GM23338 (cell line): ENCODE measurements at regions not wholly inside any gene's neighbourhood (a gene's known extent, or its start where the extent isn't known, plus 50 kb on each side); places are given as distances from the start of the nearest gene placed in this dataset.
"Not testable (repeated sequence)": the region's sequence is repeated elsewhere in the genome, so short reads cannot be mapped to it uniquely, and the experiment has no call there.

ENCODE experiments used
- ATAC-seq: fragments of 200-7000 bp; cut with Tn5 transposase; 3 replicates; pipeline ENCODE4 v1.9.1; 2020
- DNase-seq: peaks from one replicate; pipeline ENCODE4 v3.0.0-alpha.2; 2015; ENCODE audit warnings: low spot score
- H2AFZ ChIP-seq: fragments of 200-600 bp; sonication (generic); 2 replicates; pipeline ENCODE4 v1.8.0; 2016; ENCODE audit warnings: antibody characterized with exemption, mild to moderate bottlenecking, moderate library complexity
- H3F3A ChIP-seq: fragments of 200-600 bp; sonication (generic); replicated peaks from 2 replicates; pipeline ENCODE4 v1.8.0; 2017; ENCODE audit warnings: antibody characterized with exemption, mixed run types, low read depth
- H3K27ac ChIP-seq: fragments of 200-600 bp; sonication (generic); 2 replicates; pipeline ENCODE4 v1.6.1; 2016; ENCODE audit warnings: low read depth
- H3K27me3 ChIP-seq: fragments of 200-600 bp; sonication (generic); 2 replicates; pipeline ENCODE4 v1.8.0; 2016; ENCODE audit warnings: mild to moderate bottlenecking, mixed run types, moderate library complexity; ENCODE audit not compliant: insufficient read depth
- H3K36me3 ChIP-seq: fragments of 200-600 bp; sonication (generic); 2 replicates; pipeline ENCODE4 v1.8.0; 2016; ENCODE audit warnings: mild to moderate bottlenecking; ENCODE audit not compliant: insufficient read depth
- H3K4me1 ChIP-seq: fragments of 200-600 bp; sonication (generic); 2 replicates; pipeline ENCODE4 v1.8.0; 2016; ENCODE audit warnings: mild to moderate bottlenecking, moderate library complexity; ENCODE audit not compliant: insufficient read depth
- H3K4me2 ChIP-seq: fragments of 200-600 bp; sonication (generic); 2 replicates; pipeline ENCODE4 v1.7.1; 2017; ENCODE audit warnings: mixed run types
- H3K4me3 ChIP-seq: fragments of 200-600 bp; sonication (generic); 2 replicates; pipeline ENCODE4 v1.6.1; 2016; ENCODE audit warnings: mixed run types
- H3K79me2 ChIP-seq: fragments of 200-600 bp; sonication (generic); replicated peaks from 2 replicates; pipeline ENCODE4 v1.8.0; 2017; ENCODE audit warnings: mild to moderate bottlenecking; ENCODE audit not compliant: insufficient read depth
- H3K9me2 ChIP-seq: fragments of 200-600 bp; sonication (generic); 2 replicates; pipeline ENCODE4 v1.8.0; 2017; ENCODE audit not compliant: insufficient read depth
- H4K20me1 ChIP-seq: fragments of 200-600 bp; sonication (generic); replicated peaks from 2 replicates; pipeline ENCODE4 v1.8.0; 2017; ENCODE audit warnings: mild to moderate bottlenecking; ENCODE audit not compliant: insufficient read depth
- H3K27ac Mint-ChIP-seq: 2 replicates; pipeline ENCODE4 v1.8.0; 2020; ENCODE audit warnings: inconsistent platforms, mild to moderate bottlenecking, moderate library complexity, mixed read lengths
- H3K27me3 Mint-ChIP-seq: 3 replicates; pipeline ENCODE4 v1.8.0; 2022; ENCODE audit warnings: low read depth, mild to moderate bottlenecking, moderate library complexity, mixed read lengths, inconsistent platforms; ENCODE audit not compliant: insufficient read depth, poor library complexity
- H3K36me3 Mint-ChIP-seq: 3 replicates; pipeline ENCODE4 v1.8.0; 2021; ENCODE audit warnings: low read depth, mild to moderate bottlenecking, inconsistent platforms, moderate library complexity, mixed read lengths
- H3K4me1 Mint-ChIP-seq: 3 replicates; pipeline ENCODE4 v1.8.0; 2020; ENCODE audit warnings: mild to moderate bottlenecking, inconsistent platforms, mixed read lengths
- H3K4me3 Mint-ChIP-seq: 3 replicates; pipeline ENCODE4 v1.8.0; 2021; ENCODE audit warnings: moderate library complexity, mild to moderate bottlenecking, inconsistent platforms, mixed read lengths
- H3K9me3 Mint-ChIP-seq: 3 replicates; pipeline ENCODE4 v1.8.0; 2020; ENCODE audit warnings: moderate library complexity, mild to moderate bottlenecking, inconsistent platforms, mixed read lengths
- CREB1 ChIP-seq: fragments of 250-450 bp; sonication (Bioruptor Pico); IDR thresholded peaks from 2 replicates; pipeline ENCODE4 v1.5.0; 2020; ENCODE audit warnings: low read depth, mild to moderate bottlenecking, moderate library complexity
- ETS1 ChIP-seq: IDR thresholded peaks from 2 replicates; pipeline ENCODE4 v1.6.1; 2016; ENCODE audit warnings: antibody characterized with exemption
- EZH2 ChIP-seq: fragments of 200-600 bp; sonication (generic); IDR thresholded peaks from one replicate; pipeline ENCODE4 v1.8.0; 2017; ENCODE audit warnings: antibody characterized with exemption, mild to moderate bottlenecking, low read depth; ENCODE audit not compliant: unreplicated experiment
- EZH2phosphoT487 ChIP-seq: fragments of 200-600 bp; sonication (generic); IDR thresholded peaks from one replicate; pipeline ENCODE4 v1.8.1; 2018; ENCODE audit warnings: antibody characterized with exemption; ENCODE audit not compliant: unreplicated experiment
- NANOG ChIP-seq: IDR thresholded peaks from 2 replicates; pipeline ENCODE4 v1.6.1; 2016; ENCODE audit warnings: antibody characterized with exemption, borderline replicate concordance
- REST ChIP-seq: IDR thresholded peaks from one replicate; pipeline ENCODE4 v1.6.1; 2018; ENCODE audit warnings: antibody characterized with exemption; ENCODE audit not compliant: unreplicated experiment
- STAT1 ChIP-seq: IDR thresholded peaks from one replicate; pipeline ENCODE4 v1.6.1; 2016; ENCODE audit warnings: antibody characterized with exemption; ENCODE audit not compliant: unreplicated experiment
- ZNF114 ChIP-seq: fragments of 250-450 bp; sonication (Bioruptor Pico); IDR thresholded peaks from 2 replicates; pipeline ENCODE4 v1.5.0; 2020; ENCODE audit warnings: mild to moderate bottlenecking, moderate library complexity
- ZNF331 ChIP-seq: fragments of 250-450 bp; sonication (Bioruptor Pico); IDR thresholded peaks from 2 replicates; pipeline ENCODE4 v1.5.0; 2020; ENCODE audit warnings: low read depth, mild to moderate bottlenecking, moderate library complexity
- TF ChIP-seq, protein P1 (sequence below), 2 experiments: fragments of 200-600 bp in 1 of 2; sonication (generic) in 1 of 2; conservative IDR thresholded peaks; 2 replicates each; pipeline versions ENCODE4 v1.5.1 to v1.6.1; 2016 to 2017; ENCODE audit warnings: antibody characterized with exemption in 2 of 2, low read depth in 2 of 2, mild to moderate bottlenecking in 2 of 2, moderate library complexity in 1 of 2
- TF ChIP-seq, protein P2 (sequence below): fragments of 250-450 bp; sonication (Bioruptor Pico); IDR thresholded peaks from 2 replicates; pipeline ENCODE4 v1.5.0; 2020; ENCODE audit warnings: mild to moderate bottlenecking, moderate library complexity

DNA sequence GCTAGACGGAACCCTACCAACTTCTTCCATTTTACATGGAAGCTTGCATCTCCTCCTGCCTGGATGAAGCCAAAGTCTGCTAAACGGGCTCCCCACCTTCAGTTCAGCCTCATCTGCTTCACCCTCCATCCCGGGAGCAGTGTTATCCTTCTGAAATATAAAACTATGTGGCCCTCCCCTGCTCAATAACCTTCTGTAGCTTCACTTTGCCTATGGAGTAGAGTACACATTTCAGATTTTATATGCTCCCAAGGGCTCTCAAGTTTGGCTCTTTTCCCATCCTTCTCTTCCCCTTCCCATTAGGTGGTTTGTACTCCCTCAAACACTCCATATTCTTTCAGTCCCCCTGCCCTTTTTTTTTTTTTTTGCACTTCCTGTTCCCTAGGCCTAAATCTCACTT is 115.9 kb upstream of the RAI2 start:
- Mint-ChIP-seq H3K4me3 (no peak overlapping the region), H3K9me3 (no peaks in the 10 kb centered on the region), H3K27ac (no peak overlapping the region), H3K27me3 (peaks cover 4% of the 10 kb centered on the region), H3K36me3 (no peaks in the 10 kb centered on the region), H3K4me1 (0 out of 3 replicates have a peak, but pooled peaks cover 3% of the 10 kb centered on the region)
- H3K4me1 ChIP-seq: no peaks in the 10 kb centered on the region
- no peak overlapping the region for H3K4me3 ChIP-seq
- H3K36me3 ChIP-seq: no peaks in the 10 kb centered on the region
- no peak overlapping the region for H2AFZ ChIP-seq
- no peak overlapping the region for H3K27ac ChIP-seq
- no peaks in the 10 kb centered on the region for H4K20me1 ChIP-seq
- no peaks in the 10 kb centered on the region for H3K27me3 ChIP-seq
- H3F3A ChIP-seq: no peaks in the 10 kb centered on the region
- H3K9me2 ChIP-seq: no peaks in the 10 kb centered on the region
- DNase-seq (no peak), ATAC-seq (no peak)
- no peak for TF ChIP-seq CREB1 (CRISPR knock-in tag)
- TF ChIP-seq EZH2: no peak
- no peak for TF ChIP-seq NANOG
- TF ChIP-seq ZNF114: no peak
- no peak for TF ChIP-seq ETS1
- no peak for TF ChIP-seq EZH2phosphoT487
- TF ChIP-seq ZNF331 (CRISPR knock-in tag): no peak
- no peak for TF ChIP-seq STAT1
- no peak for TF ChIP-seq REST
- TF ChIP-seq, protein P1, sequence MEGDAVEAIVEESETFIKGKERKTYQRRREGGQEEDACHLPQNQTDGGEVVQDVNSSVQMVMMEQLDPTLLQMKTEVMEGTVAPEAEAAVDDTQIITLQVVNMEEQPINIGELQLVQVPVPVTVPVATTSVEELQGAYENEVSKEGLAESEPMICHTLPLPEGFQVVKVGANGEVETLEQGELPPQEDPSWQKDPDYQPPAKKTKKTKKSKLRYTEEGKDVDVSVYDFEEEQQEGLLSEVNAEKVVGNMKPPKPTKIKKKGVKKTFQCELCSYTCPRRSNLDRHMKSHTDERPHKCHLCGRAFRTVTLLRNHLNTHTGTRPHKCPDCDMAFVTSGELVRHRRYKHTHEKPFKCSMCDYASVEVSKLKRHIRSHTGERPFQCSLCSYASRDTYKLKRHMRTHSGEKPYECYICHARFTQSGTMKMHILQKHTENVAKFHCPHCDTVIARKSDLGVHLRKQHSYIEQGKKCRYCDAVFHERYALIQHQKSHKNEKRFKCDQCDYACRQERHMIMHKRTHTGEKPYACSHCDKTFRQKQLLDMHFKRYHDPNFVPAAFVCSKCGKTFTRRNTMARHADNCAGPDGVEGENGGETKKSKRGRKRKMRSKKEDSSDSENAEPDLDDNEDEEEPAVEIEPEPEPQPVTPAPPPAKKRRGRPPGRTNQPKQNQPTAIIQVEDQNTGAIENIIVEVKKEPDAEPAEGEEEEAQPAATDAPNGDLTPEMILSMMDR (conservative IDR thresholded peaks at IDR 0.05; ENCODE audit: low read depth in 2 of 2): no peak
- TF ChIP-seq, protein P2, sequence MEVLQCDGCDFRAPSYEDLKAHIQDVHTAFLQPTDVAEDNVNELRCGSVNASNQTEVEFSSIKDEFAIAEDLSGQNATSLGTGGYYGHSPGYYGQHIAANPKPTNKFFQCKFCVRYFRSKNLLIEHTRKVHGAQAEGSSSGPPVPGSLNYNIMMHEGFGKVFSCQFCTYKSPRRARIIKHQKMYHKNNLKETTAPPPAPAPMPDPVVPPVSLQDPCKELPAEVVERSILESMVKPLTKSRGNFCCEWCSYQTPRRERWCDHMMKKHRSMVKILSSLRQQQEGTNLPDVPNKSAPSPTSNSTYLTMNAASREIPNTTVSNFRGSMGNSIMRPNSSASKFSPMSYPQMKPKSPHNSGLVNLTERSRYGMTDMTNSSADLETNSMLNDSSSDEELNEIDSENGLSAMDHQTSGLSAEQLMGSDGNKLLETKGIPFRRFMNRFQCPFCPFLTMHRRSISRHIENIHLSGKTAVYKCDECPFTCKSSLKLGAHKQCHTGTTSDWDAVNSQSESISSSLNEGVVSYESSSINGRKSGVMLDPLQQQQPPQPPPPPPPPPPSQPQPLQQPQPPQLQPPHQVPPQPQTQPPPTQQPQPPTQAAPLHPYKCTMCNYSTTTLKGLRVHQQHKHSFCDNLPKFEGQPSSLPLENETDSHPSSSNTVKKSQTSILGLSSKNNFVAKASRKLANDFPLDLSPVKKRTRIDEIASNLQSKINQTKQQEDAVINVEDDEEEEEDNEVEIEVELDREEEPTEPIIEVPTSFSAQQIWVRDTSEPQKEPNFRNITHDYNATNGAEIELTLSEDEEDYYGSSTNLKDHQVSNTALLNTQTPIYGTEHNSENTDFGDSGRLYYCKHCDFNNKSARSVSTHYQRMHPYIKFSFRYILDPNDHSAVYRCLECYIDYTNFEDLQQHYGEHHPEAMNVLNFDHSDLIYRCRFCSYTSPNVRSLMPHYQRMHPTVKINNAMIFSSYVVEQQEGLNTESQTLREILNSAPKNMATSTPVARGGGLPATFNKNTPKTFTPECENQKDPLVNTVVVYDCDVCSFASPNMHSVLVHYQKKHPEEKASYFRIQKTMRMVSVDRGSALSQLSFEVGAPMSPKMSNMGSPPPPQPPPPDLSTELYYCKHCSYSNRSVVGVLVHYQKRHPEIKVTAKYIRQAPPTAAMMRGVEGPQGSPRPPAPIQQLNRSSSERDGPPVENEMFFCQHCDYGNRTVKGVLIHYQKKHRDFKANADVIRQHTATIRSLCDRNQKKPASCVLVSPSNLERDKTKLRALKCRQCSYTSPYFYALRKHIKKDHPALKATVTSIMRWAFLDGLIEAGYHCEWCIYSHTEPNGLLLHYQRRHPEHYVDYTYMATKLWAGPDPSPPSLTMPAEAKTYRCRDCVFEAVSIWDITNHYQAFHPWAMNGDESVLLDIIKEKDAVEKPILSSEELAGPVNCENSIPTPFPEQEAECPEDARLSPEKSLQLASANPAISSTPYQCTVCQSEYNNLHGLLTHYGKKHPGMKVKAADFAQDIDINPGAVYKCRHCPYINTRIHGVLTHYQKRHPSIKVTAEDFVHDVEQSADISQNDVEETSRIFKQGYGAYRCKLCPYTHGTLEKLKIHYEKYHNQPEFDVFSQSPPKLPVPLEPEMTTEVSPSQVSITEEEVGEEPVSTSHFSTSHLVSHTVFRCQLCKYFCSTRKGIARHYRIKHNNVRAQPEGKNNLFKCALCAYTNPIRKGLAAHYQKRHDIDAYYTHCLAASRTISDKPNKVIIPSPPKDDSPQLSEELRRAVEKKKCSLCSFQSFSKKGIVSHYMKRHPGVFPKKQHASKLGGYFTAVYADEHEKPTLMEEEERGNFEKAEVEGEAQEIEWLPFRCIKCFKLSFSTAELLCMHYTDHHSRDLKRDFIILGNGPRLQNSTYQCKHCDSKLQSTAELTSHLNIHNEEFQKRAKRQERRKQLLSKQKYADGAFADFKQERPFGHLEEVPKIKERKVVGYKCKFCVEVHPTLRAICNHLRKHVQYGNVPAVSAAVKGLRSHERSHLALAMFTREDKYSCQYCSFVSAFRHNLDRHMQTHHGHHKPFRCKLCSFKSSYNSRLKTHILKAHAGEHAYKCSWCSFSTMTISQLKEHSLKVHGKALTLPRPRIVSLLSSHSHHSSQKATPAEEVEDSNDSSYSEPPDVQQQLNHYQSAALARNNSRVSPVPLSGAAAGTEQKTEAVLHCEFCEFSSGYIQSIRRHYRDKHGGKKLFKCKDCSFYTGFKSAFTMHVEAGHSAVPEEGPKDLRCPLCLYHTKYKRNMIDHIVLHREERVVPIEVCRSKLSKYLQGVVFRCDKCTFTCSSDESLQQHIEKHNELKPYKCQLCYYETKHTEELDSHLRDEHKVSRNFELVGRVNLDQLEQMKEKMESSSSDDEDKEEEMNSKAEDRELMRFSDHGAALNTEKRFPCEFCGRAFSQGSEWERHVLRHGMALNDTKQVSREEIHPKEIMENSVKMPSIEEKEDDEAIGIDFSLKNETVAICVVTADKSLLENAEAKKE (CRISPR knock-in tag): no peak
- no peak overlapping the region for H3K4me2 ChIP-seq
- H3K79me2 ChIP-seq: no peaks in the 10 kb centered on the region

- H2AFZ ChIP-seq, H3K27ac ChIP-seq, H3K27me3 Mint-ChIP-seq, H3K4me1 Mint-ChIP-seq, H3K36me3 Mint-ChIP-seq, H3K79me2 ChIP-seq, H3K9me3 Mint-ChIP-seq, H3K27me3 ChIP-seq, H3K9me2 ChIP-seq, H3F3A ChIP-seq, H3K4me3 ChIP-seq, H3K4me1 ChIP-seq, DNase-seq, H3K4me2 ChIP-seq, H3K27ac Mint-ChIP-seq, H3K36me3 ChIP-seq, H3K4me3 Mint-ChIP-seq, H4K20me1 ChIP-seq, ATAC-seq: not testable (repeated sequence)
Observed at GRCh38 chrX:17975349-17975748, 114.3 kb upstream of the RAI2 start.
